Hypothalamus (tissue), 51 donors: ENCODE measurements at regions not wholly inside any gene's neighbourhood (a gene's known extent, or its start where the extent isn't known, plus 50 kb on each side); places are given as distances from the start of the nearest gene placed in this dataset.
A peak's percentile ranks its signal among the peaks of the same experiment; 100 is the strongest.
"Not testable (repeated sequence)": the region's sequence is repeated elsewhere in the genome, so short reads cannot be mapped to it uniquely, and the experiment has no call there.

Experiments
- DNase-seq, 51 donors: peaks; one replicate each; lab custom pipeline; 2025; lab: John Stamatoyannopoulos, UW

GRCh38 chr20:50322703-50323131, 132.1 kb downstream of the CEBPB start:
- DNase-seq = no peak

GRCh38 chr20:50323209-50323608, 132.6 kb downstream of the CEBPB start:
- DNase-seq = no peak

- DNase-seq = no peak
Observed at GRCh38 chr20:50323777-50324775, 133.4 kb downstream of the CEBPB start.

- DNase-seq = no peak
Observed at GRCh38 chr20:50325215-50325614, 134.6 kb downstream of the CEBPB start.

- no peak for DNase-seq
Observed at GRCh38 chr20:50325651-50326050, 135.0 kb downstream of the CEBPB start.

GRCh38 chr20:50327666-50328065, 137.0 kb downstream of the CEBPB start:
- DNase-seq = no peak

- DNase-seq = no peak
Observed at GRCh38 chr20:50328222-50328979, 137.8 kb downstream of the CEBPB start.

GRCh38 chr20:50328996-50329898, 138.6 kb downstream of the CEBPB start:
- no peak for DNase-seq

- DNase-seq = no peak
Observed at GRCh38 chr20:50329981-50330503, 139.4 kb downstream of the CEBPB start.

GRCh38 chr20:50330504-50331313, 140.1 kb downstream of the CEBPB start:
- peak in 1 of 51 donors; percentile 10 for DNase-seq

- DNase-seq = no peak
Observed at GRCh38 chr20:50331469-50332363, 141.1 kb downstream of the CEBPB start.

GRCh38 chr20:50332491-50332980, 141.9 kb downstream of the CEBPB start:
- DNase-seq = no peak

- no peak for DNase-seq
Observed at GRCh38 chr20:50333131-50333670, 142.6 kb downstream of the CEBPB start.

GRCh38 chr20:50333812-50334211, 143.2 kb downstream of the CEBPB start:
- DNase-seq = no peak

GRCh38 chr20:50334512-50334911, 143.9 kb downstream of the CEBPB start:
- not testable (repeated sequence) for DNase-seq

GRCh38 chr20:50335105-50335504, 144.5 kb downstream of the CEBPB start:
- DNase-seq = no peak

- DNase-seq = no peak
Observed at GRCh38 chr20:50335866-50336265, 145.2 kb downstream of the CEBPB start.

GRCh38 chr20:50336661-50337060, 146.0 kb downstream of the CEBPB start:
- no peak for DNase-seq
